22Rv1 (cell line): ENCODE measurements at regions not wholly inside any gene's neighbourhood (a gene's known extent, or its start where the extent isn't known, plus 50 kb on each side); places are given as distances from the start of the nearest gene placed in this dataset.

Experiments used
- H3K27ac ChIP-seq: fragments of 450-650 bp; 2 replicates; pipeline ENCODE4 v1.5.1; 2017
- CTCF ChIP-seq: fragments of 450-650 bp; IDR thresholded peaks from 2 replicates; pipeline ENCODE4 v1.5.1; 2017; ENCODE audit warnings: mild to moderate bottlenecking
- ZFX ChIP-seq: fragments of 450-650 bp; IDR thresholded peaks from 2 replicates; pipeline ENCODE4 v1.6.1; 2017; ENCODE audit warnings: antibody characterized with exemption, borderline replicate concordance

- no peak for TF ChIP-seq ZFX
- H3K27ac ChIP-seq = peak overlapping the region; percentile 62
Measured at GRCh38 chr7:113414401-113415035, 296.2 kb upstream of the SMIM30 start.

GRCh38 chr7:113412410-113412809, 294.1 kb upstream of the SMIM30 start:
- H3K27ac ChIP-seq = no peak overlapping the region
- TF ChIP-seq ZFX = no peak
- TF ChIP-seq CTCF = no peak

DNA sequence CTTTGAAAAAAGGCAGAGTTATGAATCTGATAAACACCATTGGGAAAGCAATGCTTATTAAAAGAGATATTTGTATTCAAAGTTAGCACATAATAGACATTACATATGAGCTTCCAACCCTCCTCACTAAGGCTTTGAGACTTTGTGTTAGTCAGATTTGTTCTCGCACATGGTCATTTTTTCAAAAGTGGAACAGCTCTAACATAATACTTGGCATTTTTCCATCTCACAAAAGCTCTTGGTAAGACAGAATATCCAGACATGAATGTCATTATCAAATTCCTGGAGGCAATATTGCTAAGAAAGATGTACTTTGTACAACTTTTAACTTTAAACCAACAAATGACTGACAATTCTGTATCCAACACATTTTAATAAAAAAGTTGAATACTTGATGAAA, 292.4 kb upstream of the SMIM30 start:
- H3K27ac ChIP-seq = no peak overlapping the region
- TF ChIP-seq CTCF (no peak), ZFX (no peak)

GRCh38 chr7:113408999-113409398, 290.6 kb upstream of the SMIM30 start:
- no peak for TF ChIP-seq CTCF
- no peak overlapping the region for H3K27ac ChIP-seq

DNA sequence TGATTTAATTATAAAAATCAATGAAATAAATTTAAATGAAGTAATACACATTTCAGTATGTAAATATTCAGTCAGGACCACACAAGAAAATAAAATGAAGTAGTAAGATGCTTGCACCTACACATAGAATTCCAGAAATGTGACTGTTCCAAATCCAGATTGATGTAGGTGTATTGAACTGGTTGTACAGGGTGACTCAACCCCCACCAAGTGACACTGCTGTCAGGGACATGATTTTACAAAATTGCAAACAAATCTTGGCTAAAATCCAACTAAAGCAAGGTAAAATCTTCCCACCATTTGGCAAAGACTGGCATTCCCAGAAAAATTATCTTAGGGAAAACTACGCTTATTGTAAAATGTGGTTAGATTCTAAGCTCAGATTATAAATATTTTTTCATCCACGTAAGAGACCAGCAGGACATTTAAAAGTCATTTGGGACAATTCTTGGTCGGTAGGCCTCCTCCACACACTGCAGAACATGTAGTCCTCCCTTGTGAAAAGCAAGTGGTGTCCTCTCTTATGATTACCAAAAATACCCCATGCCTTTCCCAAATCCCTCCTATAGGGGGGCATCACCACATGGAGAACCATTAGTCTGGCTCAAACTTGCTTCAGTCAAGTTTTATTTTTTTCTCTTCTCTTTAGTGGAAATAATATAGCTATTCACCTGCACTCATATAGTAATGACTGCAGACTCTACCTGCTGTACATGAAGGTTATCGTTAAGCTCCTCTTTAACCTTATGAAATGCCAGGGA, 287.1 kb upstream of the SMIM30 start:
- TF ChIP-seq ZFX (no peak), CTCF (no peak)

GRCh38 chr7:113404245-113404644, 285.9 kb upstream of the SMIM30 start:
- H3K27ac ChIP-seq = no peak overlapping the region
- TF ChIP-seq ZFX = no peak
- TF ChIP-seq CTCF = peak; percentile 77

More for the DNA sequence above, 287.1 kb upstream of the SMIM30 start:
- H3K27ac ChIP-seq = no peak overlapping the region

DNA sequence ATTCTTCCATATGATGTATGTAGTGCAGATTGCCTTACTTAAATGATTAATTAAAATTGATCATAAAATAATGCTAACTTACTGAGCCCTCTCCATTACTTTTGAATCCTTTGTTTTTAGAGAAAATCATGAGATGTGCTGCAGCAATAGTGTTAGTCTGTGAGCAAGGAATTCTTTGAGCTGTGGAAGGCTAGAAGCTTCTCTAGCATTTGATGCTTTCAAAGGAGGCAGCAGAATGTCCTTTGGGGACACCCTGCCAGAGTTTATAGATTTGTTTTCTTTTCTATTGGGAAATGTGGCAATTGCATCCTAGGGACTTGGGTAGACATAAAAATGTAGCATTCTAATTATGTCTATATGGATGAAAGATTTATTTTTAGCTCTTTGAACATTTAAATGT, 284.1 kb upstream of the SMIM30 start:
- TF ChIP-seq CTCF = no peak
- no peak for TF ChIP-seq ZFX
- H3K27ac ChIP-seq = no peak overlapping the region
